RWPE1 (cell line): ENCODE measurements at regions not wholly inside any gene's neighbourhood (a gene's known extent, or its start where the extent isn't known, plus 50 kb on each side); places are given as distances from the start of the nearest gene placed in this dataset.

Source experiments
- CTCF ChIA-PET: fragments of 350-600 bp; sonication (Branson Sonifier 250); formaldehyde crosslinking; extraction: SDS; loops from one replicate; lab custom pipeline; 2021; lab: Yijun Ruan, JAX
- POLR2A ChIA-PET: fragments of 400-600 bp; formaldehyde crosslinking; extraction: SDS; loops from one replicate; lab custom pipeline; 2020; ENCODE audit warnings: antibody characterized with exemption; ENCODE audit not compliant: low non-redundant PET; lab: Yijun Ruan, JAX
- DNase-seq: peaks from one replicate; pipeline ENCODE4 v3.0.0; 2012; ENCODE audit warnings: low spot score
- H3K27ac ChIP-seq: fragments of 450-650 bp; 2 replicates; pipeline ENCODE4 v1.5.1; 2017
- TF ChIP-seq, protein P1 (sequence below): fragments of 450-650 bp; conservative IDR thresholded peaks from 2 replicates; pipeline ENCODE4 v1.5.1; 2017; ENCODE audit warnings: low read depth, mild to moderate bottlenecking

DNA sequence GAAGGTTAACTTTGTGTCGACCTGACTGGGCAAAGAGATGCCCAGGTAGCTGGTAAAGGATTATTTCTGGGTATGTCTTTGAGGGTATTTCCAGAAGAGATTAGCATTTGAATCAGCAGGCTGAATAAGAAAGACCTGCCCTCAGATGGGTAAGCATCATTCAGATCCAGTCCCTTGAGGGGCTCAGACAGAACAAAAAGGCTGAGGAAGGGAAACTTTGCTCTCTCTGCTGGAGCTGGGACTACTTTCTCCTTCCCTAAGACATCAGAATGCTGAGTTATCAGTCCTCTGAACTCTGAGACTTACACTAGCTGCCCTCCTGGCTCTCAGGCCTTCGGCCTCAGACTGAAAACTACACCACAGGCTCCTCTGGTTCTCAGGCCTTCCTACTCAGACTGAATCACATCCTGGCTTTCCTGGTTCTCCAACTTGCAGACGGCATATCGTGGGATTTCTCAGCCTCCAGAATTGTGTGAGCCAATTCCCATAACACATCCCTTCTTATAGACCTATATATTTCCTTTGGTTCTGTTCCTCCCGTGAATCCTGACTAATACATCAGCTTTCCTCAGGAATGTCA lies 982.9 kb downstream of the TUSC7 start:
- POLR2A ChIA-PET = no interaction called here
- H3K27ac ChIP-seq = no peak overlapping the region
- CTCF ChIA-PET = no interaction called here
- DNase-seq = no peak
- TF ChIP-seq, protein P1, sequence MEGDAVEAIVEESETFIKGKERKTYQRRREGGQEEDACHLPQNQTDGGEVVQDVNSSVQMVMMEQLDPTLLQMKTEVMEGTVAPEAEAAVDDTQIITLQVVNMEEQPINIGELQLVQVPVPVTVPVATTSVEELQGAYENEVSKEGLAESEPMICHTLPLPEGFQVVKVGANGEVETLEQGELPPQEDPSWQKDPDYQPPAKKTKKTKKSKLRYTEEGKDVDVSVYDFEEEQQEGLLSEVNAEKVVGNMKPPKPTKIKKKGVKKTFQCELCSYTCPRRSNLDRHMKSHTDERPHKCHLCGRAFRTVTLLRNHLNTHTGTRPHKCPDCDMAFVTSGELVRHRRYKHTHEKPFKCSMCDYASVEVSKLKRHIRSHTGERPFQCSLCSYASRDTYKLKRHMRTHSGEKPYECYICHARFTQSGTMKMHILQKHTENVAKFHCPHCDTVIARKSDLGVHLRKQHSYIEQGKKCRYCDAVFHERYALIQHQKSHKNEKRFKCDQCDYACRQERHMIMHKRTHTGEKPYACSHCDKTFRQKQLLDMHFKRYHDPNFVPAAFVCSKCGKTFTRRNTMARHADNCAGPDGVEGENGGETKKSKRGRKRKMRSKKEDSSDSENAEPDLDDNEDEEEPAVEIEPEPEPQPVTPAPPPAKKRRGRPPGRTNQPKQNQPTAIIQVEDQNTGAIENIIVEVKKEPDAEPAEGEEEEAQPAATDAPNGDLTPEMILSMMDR = no peak

DNA sequence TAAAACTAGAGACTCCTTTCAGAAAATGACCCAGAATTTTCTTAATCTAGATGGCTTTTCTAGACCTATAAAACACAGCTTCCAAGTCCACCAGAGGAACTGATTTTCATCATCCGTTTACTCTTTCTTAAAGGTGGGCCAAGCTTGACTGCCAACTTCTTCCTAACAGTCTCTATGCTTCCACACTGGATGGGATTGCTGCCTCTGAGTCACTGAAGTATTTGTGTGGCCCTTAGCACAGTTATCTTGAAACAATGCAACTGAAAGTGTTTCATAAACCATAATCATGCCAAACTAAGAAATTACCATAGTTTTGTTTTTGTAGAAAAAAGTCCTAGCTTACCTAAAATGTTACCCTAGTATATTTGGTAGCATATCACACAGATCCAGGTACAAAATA lies 985.7 kb downstream of the TUSC7 start:
- no peak overlapping the region for H3K27ac ChIP-seq
- ChIA-PET POLR2A (no interaction called here), CTCF (no interaction called here)
- DNase-seq = no peak
- TF ChIP-seq, protein P1 = no peak

DNA sequence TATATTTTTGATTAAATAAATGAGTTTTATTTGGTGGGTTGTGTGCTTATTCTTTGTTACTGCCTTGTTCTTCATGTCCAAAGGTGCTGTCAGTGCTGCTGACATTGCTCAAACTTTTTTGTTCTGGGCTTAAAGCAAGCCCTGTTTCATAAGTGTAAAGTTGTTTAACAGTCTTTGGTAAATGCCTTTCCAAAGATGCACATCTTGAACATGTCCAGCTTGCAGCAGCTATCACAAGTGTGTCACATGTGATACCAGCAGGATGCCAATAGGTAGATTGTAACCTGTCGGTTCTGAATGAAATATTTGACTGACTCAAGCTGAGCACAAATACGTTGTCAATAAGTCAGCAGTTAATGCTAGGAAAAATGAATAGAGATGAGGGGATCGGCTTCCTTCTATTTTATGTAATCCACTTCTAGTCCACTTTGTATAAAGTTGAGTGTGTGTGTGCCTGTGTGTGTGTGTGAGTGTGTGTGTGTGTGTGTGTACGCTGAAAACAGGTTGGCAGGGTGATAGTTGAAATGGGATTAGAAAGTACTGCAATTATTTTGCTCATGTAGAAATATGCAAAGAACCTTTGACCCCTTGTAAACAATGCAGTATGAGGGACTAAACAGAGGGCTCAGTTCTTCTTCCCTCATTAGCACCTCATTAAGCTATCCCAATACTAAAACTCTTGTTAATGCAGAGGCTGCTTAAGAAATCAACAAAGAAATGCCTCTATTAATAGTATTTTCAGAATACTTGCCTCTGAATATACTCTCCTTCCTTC lies 986.5 kb downstream of the TUSC7 start:
- TF ChIP-seq, protein P1 = no peak
- ChIA-PET POLR2A (no interaction called here), CTCF (no interaction called here)
- no peak for DNase-seq
- H3K27ac ChIP-seq = no peak overlapping the region

DNA sequence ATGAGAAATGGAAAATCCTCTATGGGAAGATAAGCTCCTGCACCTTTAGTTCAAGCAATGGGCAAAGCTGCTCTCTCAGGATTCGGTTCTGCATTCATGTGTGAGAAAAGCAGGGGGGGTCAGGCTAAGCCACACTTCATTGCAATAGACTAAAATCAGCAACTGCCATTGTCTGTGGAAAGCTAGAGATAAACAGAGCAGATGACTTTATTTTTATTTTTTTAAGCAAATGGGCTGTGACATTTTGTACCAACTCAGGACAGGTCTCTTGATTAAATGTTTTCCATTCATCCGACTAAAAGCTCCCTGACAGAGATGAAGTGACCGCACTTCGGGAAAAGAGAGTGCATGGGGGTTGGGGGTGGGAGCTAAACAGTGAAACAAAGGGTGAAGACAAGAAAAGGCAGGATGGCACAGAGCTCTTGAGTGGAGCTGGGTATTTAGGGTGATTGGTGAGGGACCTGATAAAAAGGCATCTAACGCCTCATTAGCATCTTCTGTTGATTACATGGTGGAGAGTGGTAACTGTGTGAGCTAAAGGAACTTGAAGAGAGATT lies 987.4 kb downstream of the TUSC7 start:
- CTCF ChIA-PET = interaction anchor here (0.6 kb wide), 1 partner anchor 651 kb away, joined by 3 read pairs; no protein-coding TSS in a partner anchor
- H3K27ac ChIP-seq = no peak overlapping the region
- no peak for DNase-seq
- POLR2A ChIA-PET = no interaction called here
- TF ChIP-seq, protein P1 = no peak

DNA sequence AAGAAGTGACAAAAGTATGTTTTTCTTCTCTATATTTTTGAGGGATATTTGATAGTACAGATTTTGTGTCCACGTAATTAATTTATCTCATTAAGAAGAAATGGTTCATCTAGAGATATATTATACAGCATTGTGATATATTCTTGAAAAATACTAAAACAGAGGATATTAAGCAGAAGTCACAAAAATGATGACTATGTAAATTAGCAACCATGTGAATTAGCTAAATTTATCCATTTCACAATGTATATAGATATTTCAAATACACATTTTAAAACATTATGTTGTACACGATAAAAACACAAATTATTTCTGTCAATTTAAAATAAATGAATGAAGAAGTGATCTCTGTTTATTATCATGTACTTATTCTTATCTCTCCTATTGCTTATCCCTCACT lies 989.5 kb downstream of the TUSC7 start:
- no peak for DNase-seq

More for the DNA sequence above, 989.5 kb downstream of the TUSC7 start:
- ChIA-PET POLR2A (no interaction called here), CTCF (no interaction called here)
- TF ChIP-seq, protein P1 = no peak
- H3K27ac ChIP-seq = no peak overlapping the region
